IPS-20b (cell line): ENCODE measurements at regions not wholly inside any gene's neighbourhood (a gene's known extent, or its start where the extent isn't known, plus 50 kb on each side); places are given as distances from the start of the nearest gene placed in this dataset.
A peak's percentile ranks its signal among the peaks of the same experiment; 100 is the strongest.

Experiments used
- H3K27ac ChIP-seq: one replicate; pipeline ENCODE4 v1.5.1; 2013; ENCODE audit warnings: low read length
- H3K27me3 ChIP-seq: 2 replicates; pipeline ENCODE4 v1.6.1; 2013; ENCODE audit warnings: mild to moderate bottlenecking, low read length, inconsistent platforms; ENCODE audit not compliant: insufficient read depth
- H3K36me3 ChIP-seq: 2 replicates; pipeline ENCODE4 v1.6.1; 2013; ENCODE audit warnings: low read depth, mild to moderate bottlenecking, inconsistent platforms, low read length, moderate library complexity; ENCODE audit not compliant: insufficient read depth
- H3K4me1 ChIP-seq: 2 replicates; pipeline ENCODE4 v1.6.1; 2013; ENCODE audit warnings: mild to moderate bottlenecking, control low read depth, inconsistent platforms, low read length, moderate library complexity; ENCODE audit not compliant: insufficient read depth
- H3K4me3 ChIP-seq: 2 replicates; pipeline ENCODE4 v1.5.1; 2013; ENCODE audit warnings: mild to moderate bottlenecking, low read length, inconsistent platforms
- H3K9ac ChIP-seq: 2 replicates; pipeline ENCODE4 v1.6.1; 2013; ENCODE audit warnings: low read depth, mild to moderate bottlenecking, inconsistent platforms, low read length, moderate library complexity
- H3K9me3 ChIP-seq: 2 replicates; pipeline ENCODE4 v1.6.1; 2013; ENCODE audit warnings: mild to moderate bottlenecking, low read depth, low read length, inconsistent platforms; ENCODE audit not compliant: insufficient read depth

DNA sequence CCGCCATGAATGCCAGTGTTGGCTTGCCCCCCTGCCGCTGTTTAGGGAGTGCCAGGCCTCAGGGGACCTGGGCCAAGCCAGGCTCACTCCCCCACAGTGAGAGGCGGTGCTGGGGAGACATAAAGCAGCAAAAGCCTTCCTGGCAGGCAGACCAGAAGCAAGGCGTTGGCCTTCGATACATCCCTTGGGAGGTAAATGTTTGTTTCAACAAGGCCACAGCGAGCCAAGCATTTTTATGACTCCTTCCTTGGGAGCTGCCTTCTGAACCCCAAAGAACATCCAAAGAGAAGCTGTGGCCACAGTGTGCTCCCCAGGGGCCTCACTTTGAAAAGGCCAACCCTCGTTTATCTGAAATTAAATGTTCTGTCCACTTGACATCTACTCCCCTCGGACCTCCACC, 119.7 kb upstream of the CIBAR2 start:
- no peaks in the 10 kb centered on the region for H3K9me3 ChIP-seq
- H3K9ac ChIP-seq, result no peak overlapping the region
- no peak overlapping the region for H3K4me3 ChIP-seq
- H3K27me3 ChIP-seq, result no peaks in the 10 kb centered on the region
- H3K4me1 ChIP-seq, result peaks cover 11% of the 10 kb centered on the region; the same call in 1 of the 2 replicates
- H3K27ac ChIP-seq, result no peak overlapping the region
- no peaks in the 10 kb centered on the region for H3K36me3 ChIP-seq

DNA sequence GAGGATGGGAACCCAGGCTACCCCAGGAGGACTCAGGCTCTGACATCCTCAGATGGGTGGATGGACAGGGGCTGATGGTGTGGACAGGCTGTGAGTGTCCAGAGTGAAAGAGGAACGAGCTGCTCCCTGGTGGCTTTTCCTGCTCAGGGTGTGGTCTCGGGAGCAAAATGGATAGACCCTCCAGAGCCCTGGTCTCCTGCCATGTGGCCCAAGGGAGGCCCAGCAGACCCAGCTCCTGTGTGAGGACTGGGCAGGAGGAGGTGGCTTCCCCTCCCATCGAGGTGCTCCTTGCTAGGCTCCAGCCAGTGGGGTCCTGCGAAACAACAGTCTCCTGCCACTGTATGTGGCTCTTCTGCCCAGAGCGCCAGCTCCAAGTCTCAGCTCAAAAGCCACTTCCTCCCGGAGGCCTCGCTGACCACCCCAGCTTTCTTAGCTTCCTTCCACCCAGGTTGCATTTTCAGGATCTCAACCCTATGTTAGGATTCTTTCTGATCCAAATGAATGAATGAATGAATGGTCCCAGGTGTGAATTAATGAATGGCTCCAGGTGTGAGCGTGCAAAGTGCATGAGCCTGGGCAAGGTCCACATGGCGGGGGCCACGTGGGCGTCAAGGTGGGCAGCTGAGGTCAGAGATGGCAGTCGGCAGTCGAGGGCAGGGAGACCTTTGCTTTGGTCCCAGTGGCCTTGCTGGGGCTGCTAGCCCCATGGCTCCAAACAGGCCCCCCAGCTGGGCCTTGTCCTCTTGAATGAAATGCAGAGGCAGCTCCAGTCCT, 120.3 kb upstream of the CIBAR2 start:
- no peak overlapping the region for H3K4me3 ChIP-seq
- no peaks in the 10 kb centered on the region for H3K27me3 ChIP-seq
- no peak overlapping the region for H3K27ac ChIP-seq
- no peaks in the 10 kb centered on the region for H3K36me3 ChIP-seq
- no peaks in the 10 kb centered on the region for H3K9me3 ChIP-seq
- H3K9ac ChIP-seq, result no peak overlapping the region
- H3K4me1 ChIP-seq, result peaks cover 6% of the 10 kb centered on the region; the same call in 1 of the 2 replicates

DNA sequence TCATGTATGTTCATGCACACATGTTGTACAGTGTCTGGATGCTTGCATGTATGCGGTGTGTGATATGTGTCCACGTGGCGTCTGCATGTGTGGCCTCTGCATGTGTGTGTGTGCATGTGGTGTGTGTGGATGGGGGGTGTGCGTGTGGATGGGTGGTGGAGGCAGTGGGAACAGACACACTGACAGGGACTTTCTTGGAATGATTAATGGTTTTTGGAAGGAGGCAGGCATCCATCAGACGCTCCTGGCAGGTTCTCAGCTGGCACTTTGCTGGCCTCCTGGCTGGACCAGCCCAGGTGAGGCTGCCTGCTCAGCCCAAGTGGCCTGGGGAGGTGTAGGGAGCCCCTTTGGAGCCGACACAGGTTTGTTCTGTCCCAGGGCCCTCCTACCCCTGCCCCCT, 121.2 kb upstream of the CIBAR2 start:
- no peaks in the 10 kb centered on the region for H3K27me3 ChIP-seq
- no peaks in the 10 kb centered on the region for H3K36me3 ChIP-seq
- peaks cover 8% of the 10 kb centered on the region; the same call in 1 of the 2 replicates for H3K4me1 ChIP-seq
- H3K27ac ChIP-seq, result no peak overlapping the region
- no peak overlapping the region for H3K4me3 ChIP-seq
- no peak overlapping the region for H3K9ac ChIP-seq
- no peaks in the 10 kb centered on the region for H3K9me3 ChIP-seq

DNA sequence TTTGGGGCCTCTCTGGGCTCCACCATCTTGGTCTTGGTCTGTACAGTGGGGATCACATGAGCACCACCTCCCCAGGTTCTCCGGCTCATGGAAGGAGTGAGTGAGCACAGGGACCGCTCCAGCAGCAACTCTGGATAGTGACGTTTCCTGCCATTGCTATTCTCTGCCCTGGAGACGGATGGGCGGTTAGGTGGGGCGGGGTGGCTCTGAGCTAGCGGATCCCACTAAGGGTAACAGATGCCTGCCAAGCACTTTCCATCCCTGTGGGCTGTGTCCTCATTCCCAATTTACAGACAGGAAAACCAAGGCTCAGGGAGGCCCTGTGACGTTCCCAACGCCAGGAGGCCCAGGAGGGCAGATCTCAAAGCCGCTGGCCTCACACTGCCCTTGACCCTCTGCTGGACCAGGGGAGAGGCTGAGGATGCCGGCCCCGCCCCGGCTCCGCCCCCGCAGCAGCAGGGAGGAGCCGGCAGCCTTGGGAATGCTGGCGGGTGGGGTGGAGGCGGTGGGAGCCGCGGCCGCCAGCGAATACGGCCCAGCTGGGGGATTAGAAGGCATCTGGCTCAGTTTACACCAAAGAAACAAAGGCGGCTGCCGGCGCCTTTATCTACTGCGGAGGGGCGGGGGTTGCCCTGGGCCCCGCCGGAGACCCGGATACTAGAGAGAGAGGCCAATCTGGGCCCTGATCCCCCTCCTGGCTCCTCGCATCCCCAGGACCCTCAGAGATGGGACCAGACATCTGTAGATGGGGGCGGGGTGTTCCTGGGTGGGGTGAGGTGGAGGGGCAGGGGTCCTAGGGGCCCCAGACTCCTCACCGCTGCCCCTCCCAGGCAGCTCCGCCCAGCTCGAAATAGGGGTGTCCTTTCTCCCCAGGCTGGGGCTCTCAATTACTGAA, 122.3 kb upstream of the CIBAR2 start:
- Histone ChIP-seq H3K4me1 (peaks cover 8% of the 10 kb centered on the region; the same call in 1 of the 2 replicates), H3K9ac (peak overlapping the region; percentile 81; the same call in 1 of the 2 replicates), H3K4me3 (peak overlapping the region; percentile 69; the same call in 1 of the 2 replicates), H3K9me3 (no peaks in the 10 kb centered on the region), H3K27ac (peak overlapping the region; percentile 89), H3K36me3 (no peaks in the 10 kb centered on the region), H3K27me3 (no peaks in the 10 kb centered on the region)

DNA sequence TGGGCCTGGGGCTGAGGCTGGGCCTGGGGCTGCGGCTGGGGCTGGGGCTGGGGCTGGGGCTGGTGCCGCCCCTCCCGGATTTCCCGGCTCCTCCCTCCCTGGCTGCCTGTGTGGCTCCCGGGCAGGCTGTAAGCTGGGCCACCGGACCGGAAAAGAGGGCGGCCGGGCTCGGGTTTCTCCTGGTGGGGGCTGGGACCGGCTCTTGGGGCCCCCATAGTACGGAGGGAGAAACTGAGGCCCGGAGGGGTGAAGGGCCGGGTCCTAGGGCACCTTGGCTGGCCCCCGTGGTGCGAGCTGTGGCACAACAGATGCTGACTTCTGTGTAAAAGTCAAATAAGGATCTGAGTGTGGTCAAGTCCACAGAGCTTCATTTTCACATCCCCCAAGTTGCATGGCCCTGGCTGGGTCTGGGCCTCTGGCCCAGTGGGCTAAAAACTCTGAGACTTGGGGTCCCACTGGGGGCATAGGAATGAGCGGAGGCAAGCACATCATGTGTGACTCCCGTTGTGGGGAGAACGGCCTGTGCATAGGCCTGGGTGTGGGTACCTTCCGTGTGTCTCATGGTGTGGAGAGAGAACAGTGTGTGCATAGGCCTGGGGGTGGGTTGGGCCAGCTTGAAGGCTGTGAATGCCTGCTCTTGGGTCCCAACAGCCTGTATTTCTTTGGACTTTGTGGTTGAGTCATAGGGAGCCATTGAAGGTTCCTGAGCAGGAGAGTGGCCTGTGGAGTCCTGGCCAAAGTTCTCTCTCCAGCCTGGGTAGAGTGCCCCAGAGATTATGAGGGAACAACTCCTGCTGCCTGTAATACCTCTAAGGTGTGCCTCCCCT, 123.9 kb upstream of the CIBAR2 start:
- Histone ChIP-seq H3K36me3 (no peaks in the 10 kb centered on the region), H3K9me3 (no peaks in the 10 kb centered on the region), H3K27me3 (no peaks in the 10 kb centered on the region), H3K9ac (peak overlapping the region; percentile 3; the same call in 1 of the 2 replicates), H3K27ac (peak overlapping the region; percentile 5), H3K4me3 (peak overlapping the region; percentile 69; the same call in 1 of the 2 replicates), H3K4me1 (peaks cover 13% of the 10 kb centered on the region; the same call in 1 of the 2 replicates)

DNA sequence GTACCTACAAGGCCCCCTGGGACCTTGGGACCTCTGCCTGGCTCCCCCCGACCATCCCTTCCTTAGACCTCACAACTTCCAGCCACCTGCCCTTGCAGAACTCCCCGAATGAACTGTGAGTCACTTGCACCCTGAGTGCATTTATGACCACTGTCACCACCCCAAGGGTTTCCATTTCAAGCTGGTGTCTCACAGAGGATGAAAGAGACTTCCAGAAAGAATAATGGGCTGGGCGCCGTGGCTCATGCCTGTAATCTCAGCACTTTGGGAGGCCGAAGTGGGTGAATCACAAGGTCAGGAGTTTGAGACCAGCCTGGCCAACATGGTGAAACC, 124.5 kb upstream of the CIBAR2 start:
- H3K36me3 ChIP-seq, result no peaks in the 10 kb centered on the region
- H3K27ac ChIP-seq, result no peak overlapping the region
- no peaks in the 10 kb centered on the region for H3K9me3 ChIP-seq
- H3K4me3 ChIP-seq, result no peak overlapping the region
- H3K9ac ChIP-seq, result no peak overlapping the region
- peaks cover 13% of the 10 kb centered on the region; the same call in 1 of the 2 replicates for H3K4me1 ChIP-seq
- no peaks in the 10 kb centered on the region for H3K27me3 ChIP-seq

DNA sequence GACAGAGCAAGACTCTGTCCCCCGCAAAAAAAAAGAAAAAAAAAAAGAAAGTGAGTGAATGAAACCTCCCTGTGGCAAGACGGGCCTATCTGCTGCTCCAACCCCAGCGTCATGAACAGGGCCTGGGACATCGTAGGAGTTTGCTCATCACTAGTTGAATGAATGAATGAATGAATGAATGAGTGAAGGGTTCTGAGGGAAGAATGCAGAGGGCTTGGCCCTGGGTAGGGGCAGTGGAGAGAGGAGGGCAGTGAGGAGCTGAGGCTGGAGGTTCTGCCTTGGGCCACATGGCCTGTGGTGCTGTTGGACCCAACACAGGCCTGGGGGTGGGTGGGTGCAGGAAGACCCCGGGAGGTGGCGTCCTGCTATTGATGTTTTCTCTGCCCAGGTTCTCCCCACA, 125.5 kb upstream of the CIBAR2 start:
- H3K4me3 ChIP-seq, result no peak overlapping the region; the same call in 1 of the 2 replicates
- H3K9ac ChIP-seq, result peak overlapping the region; percentile 37; the same call in 1 of the 2 replicates
- peaks cover 15% of the 10 kb centered on the region; the same call in 1 of the 2 replicates for H3K4me1 ChIP-seq
- H3K27ac ChIP-seq, result no peak overlapping the region
- no peaks in the 10 kb centered on the region for H3K27me3 ChIP-seq
- H3K9me3 ChIP-seq, result no peaks in the 10 kb centered on the region
- H3K36me3 ChIP-seq, result no peaks in the 10 kb centered on the region

DNA sequence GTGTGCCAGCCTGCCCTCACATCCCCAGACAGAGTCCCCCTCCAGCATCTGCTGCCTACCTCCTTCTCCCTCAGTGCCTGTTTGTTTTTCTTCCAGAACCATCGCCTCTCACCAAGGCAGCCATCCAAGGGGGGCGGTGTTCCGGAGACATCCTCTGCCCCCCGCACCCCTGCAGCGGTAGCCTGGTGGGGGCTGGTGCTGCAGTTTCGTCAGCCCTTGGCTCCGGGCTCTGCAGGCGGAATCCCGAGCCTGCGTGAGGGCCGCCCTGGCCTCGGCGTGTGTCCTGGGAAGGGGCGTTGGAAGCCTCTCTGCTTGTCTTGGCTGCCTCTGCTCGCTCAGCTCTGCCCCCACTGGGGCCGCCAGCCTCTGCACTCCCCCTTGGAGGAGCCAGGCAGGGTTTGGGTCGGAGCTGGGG, 126.0 kb upstream of the CIBAR2 start:
- Histone ChIP-seq H3K9ac (peak overlapping the region; percentile 37; the same call in 1 of the 2 replicates), H3K4me3 (no peak overlapping the region; the same call in 1 of the 2 replicates), H3K27ac (no peak overlapping the region), H3K36me3 (no peaks in the 10 kb centered on the region), H3K27me3 (no peaks in the 10 kb centered on the region), H3K4me1 (peaks cover 15% of the 10 kb centered on the region; the same call in 1 of the 2 replicates), H3K9me3 (no peaks in the 10 kb centered on the region)

DNA sequence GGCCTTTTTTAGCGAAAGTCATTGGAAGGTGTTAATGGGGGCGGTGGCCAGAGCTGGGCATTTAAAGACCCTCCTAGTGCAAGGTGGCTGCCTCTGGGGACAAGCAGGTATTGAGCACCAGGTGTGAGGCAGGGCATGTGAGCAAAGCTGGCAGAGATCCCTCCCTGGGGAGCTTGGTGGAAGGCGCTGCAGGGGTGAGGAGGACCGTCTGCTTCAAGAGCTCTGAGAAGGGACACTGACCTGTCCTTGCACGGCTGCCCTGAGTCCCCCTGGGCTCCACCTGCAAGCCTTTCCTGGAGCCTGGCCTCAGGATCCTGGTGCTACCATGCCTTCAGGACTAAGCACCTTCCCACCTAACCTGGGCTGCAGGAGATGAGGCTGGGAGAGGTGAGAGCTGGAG, 127.0 kb upstream of the CIBAR2 start:
- Histone ChIP-seq H3K27ac (no peak overlapping the region), H3K4me3 (no peak overlapping the region), H3K27me3 (no peaks in the 10 kb centered on the region), H3K36me3 (no peaks in the 10 kb centered on the region), H3K4me1 (peaks cover 15% of the 10 kb centered on the region; the same call in 1 of the 2 replicates), H3K9ac (no peak overlapping the region), H3K9me3 (no peaks in the 10 kb centered on the region)

DNA sequence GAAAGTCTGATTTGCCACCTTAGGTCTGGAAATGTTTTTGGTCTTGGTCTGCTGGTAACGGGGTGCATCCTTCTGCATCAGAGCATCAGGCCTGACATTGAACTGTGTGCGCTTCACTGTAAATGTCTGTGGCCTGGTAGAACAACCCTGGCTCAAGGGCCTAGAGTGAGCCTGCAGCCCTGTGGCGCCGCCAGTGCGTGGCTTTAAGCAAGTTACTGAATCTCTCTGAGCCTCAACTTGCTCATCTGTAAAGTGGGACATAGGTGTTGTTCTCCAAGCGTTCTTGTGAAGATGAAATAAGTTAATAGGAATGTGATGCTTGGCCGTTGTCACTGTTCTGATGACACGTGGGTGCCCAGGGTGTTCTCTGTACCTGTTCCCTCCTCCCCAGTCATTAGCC, 127.6 kb upstream of the CIBAR2 start:
- Histone ChIP-seq H3K36me3 (no peaks in the 10 kb centered on the region), H3K4me3 (no peak overlapping the region), H3K27me3 (no peaks in the 10 kb centered on the region), H3K9me3 (no peaks in the 10 kb centered on the region), H3K9ac (no peak overlapping the region), H3K4me1 (peaks cover 15% of the 10 kb centered on the region; the same call in 1 of the 2 replicates), H3K27ac (no peak overlapping the region)
